Smooth muscle cell of the brain vasculature (primary cell): ENCODE measurements at regions not wholly inside any gene's neighbourhood (a gene's known extent, or its start where the extent isn't known, plus 50 kb on each side); places are given as distances from the start of the nearest gene placed in this dataset.

Source experiments
- DNase-seq: peaks from one replicate; pipeline ENCODE4 v3.0.0-alpha.2; 2012; ENCODE audit warnings: low read depth, low spot score

GRCh38 chr2:236871500-236872001 lies 214.1 kb upstream of the COPS8 start:
- peak; percentile 57 for DNase-seq

GRCh38 chr2:236872015-236872414 lies 213.7 kb upstream of the COPS8 start:
- DNase-seq: no peak

- DNase-seq: no peak
These were observed 212.7 kb upstream of the COPS8 start for GRCh38 chr2:236872981-236873380.

- no peak for DNase-seq
These were observed 212.1 kb upstream of the COPS8 start for GRCh38 chr2:236873636-236874035.

GRCh38 chr2:236874866-236875481 lies 210.7 kb upstream of the COPS8 start:
- no peak for DNase-seq

GRCh38 chr2:236875906-236876505 lies 209.7 kb upstream of the COPS8 start:
- DNase-seq: no peak

GRCh38 chr2:236876642-236877041 lies 209.0 kb upstream of the COPS8 start:
- no peak for DNase-seq

GRCh38 chr2:236877972-236878371 lies 207.7 kb upstream of the COPS8 start:
- DNase-seq: no peak

- DNase-seq: no peak
These were observed 206.2 kb upstream of the COPS8 start for GRCh38 chr2:236879416-236879963.

- no peak for DNase-seq
These were observed 203.6 kb upstream of the COPS8 start for GRCh38 chr2:236882074-236882473.

- DNase-seq: no peak
These were observed 202.8 kb upstream of the COPS8 start for GRCh38 chr2:236882930-236883329.

- DNase-seq: no peak
These were observed 201.9 kb upstream of the COPS8 start for GRCh38 chr2:236883819-236884218.

GRCh38 chr2:236884569-236885175 lies 201.0 kb upstream of the COPS8 start:
- no peak for DNase-seq

- no peak for DNase-seq
These were observed 199.2 kb upstream of the COPS8 start for GRCh38 chr2:236886456-236886855.

GRCh38 chr2:236887531-236887930 lies 198.2 kb upstream of the COPS8 start:
- no peak for DNase-seq

- DNase-seq: no peak
These were observed 197.5 kb upstream of the COPS8 start for GRCh38 chr2:236887953-236888793.

- DNase-seq: no peak
These were observed 196.6 kb upstream of the COPS8 start for GRCh38 chr2:236888794-236889780.

GRCh38 chr2:236889791-236890704 lies 195.6 kb upstream of the COPS8 start:
- no peak for DNase-seq

- no peak for DNase-seq
These were observed 193.0 kb upstream of the COPS8 start for GRCh38 chr2:236892721-236893120.

- no peak for DNase-seq
These were observed 190.9 kb upstream of the COPS8 start for GRCh38 chr2:236894791-236895190.
